Small intestine (tissue), 7 donors: ENCODE measurements at regions not wholly inside any gene's neighbourhood (a gene's known extent, or its start where the extent isn't known, plus 50 kb on each side); places are given as distances from the start of the nearest gene placed in this dataset.

Source experiments
- DNase-seq, 2 donors: peaks; one replicate each; pipeline versions ENCODE4 v3.0.0 to v3.0.0-alpha.2; 2013
- FAIRE-seq: peaks from 2 replicates; lab custom pipeline; 2012; peaks lifted over from hg19 to GRCh38; lab: Jason Lieb, UNC
- H3K27ac ChIP-seq, 3 donors: one replicate each; pipeline ENCODE4 v1.5.1; 2013; ENCODE audit warnings: low read length in 2 of 3, mild to moderate bottlenecking in 2 of 3, control low read depth in 1 of 3, inconsistent platforms in 1 of 3, low read depth in 1 of 3, moderate library complexity in 1 of 3
- H3K27me3 ChIP-seq, 3 donors: one replicate each; pipeline ENCODE4 v1.6.1; 2013; ENCODE audit warnings: low read length in 3 of 3, inconsistent platforms in 1 of 3; ENCODE audit not compliant: control insufficient read depth in 3 of 3, insufficient read depth in 3 of 3
- H3K36me3 ChIP-seq, 3 donors: one replicate each; pipeline ENCODE4 v1.6.1; 2013; ENCODE audit warnings: low read length in 3 of 3, inconsistent platforms in 1 of 3, low read depth in 1 of 3, mild to moderate bottlenecking in 1 of 3, moderate library complexity in 1 of 3; ENCODE audit not compliant: control insufficient read depth in 3 of 3, insufficient read depth in 2 of 3
- H3K4me1 ChIP-seq, 3 donors: one replicate each; pipeline ENCODE4 v1.6.1; 2013; ENCODE audit warnings: low read length in 2 of 3, inconsistent platforms in 1 of 3, low read depth in 1 of 3, mild to moderate bottlenecking in 1 of 3, moderate library complexity in 1 of 3; ENCODE audit not compliant: control insufficient read depth in 3 of 3, insufficient read depth in 2 of 3
- H3K4me3 ChIP-seq, 3 donors: one replicate each; pipeline ENCODE4 v1.5.1; 2013; ENCODE audit warnings: low read length in 3 of 3, control low read depth in 1 of 3, inconsistent platforms in 1 of 3, low read depth in 1 of 3, mild to moderate bottlenecking in 1 of 3, moderate library complexity in 1 of 3
- H3K9me3 ChIP-seq, 2 donors: one replicate each; pipeline ENCODE4 v1.6.1; 2013; ENCODE audit warnings: low read depth in 1 of 2, low read length in 1 of 2; ENCODE audit not compliant: control insufficient read depth in 2 of 2, insufficient read depth in 1 of 2
- WGBS, 3 donors: extraction: QIAGEN DNeasy Blood & Tissue Kit; methylation state at CpG; one replicate each; pipeline ENCODE4 v1.1.7; 2013; 5-methylcytosine and 5-hydroxymethylcytosine counted together
- donor health status: healthy with polysubstance abuse.
- donor health status: control.
- donor health status: control.
- donor health status: Bipolar disorder and iron deficiency.
- donor health status: healthy.

DNA sequence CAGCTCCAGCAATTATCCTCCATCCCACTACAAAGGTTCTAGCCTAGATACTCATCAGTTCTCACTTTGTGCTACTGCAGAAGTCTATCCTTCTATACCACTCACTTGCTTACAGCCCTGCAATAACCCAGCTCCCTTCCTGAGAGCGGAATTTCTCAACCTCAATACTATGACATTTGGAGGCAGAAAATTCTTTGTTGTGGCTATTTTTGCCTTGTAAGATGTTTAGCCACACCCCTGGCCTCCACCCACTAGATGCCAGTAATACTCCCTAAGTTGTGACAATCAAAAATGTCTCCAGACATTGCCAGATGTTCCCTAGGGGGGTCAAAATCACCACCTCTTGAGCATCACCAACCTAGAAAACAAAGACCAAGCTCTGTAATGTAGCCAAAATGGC, 149.5 kb downstream of the QDPR start:
- Histone ChIP-seq H3K4me3 (no peak overlapping the region), H3K9me3 (no peaks in the 10 kb centered on the region), H3K27me3 (peaks cover 0 to 3% (median 0%) of the 10 kb centered on the region in 3 donors), H3K36me3 (no peaks in the 10 kb centered on the region), H3K27ac (no peak overlapping the region), H3K4me1 (no peaks in the 10 kb centered on the region)
- FAIRE-seq (no peak), DNase-seq (no peak)
- 71 to 89% (median 87%) methylated on average over 1 of the region's 1 CpG for WGBS, 3 donors

DNA sequence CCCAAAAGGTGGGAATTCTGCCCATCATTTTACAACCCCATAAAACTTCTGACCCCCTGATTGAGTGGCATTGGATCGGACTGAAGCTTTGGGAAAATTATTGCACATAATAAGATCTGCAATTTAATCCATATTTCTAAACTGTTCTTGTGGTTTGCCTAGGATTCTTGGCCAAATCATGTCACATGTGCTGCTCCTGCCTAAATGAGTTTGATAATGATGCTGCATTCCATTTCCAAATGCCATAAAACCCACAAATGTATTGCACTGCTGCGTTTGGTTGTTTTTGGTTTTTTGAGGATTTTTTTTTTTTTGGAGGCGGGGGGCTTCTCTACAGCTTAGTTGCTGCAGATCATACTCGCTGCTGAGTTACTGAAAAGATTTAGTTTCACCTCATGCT, 153.6 kb downstream of the QDPR start:
- Histone ChIP-seq H3K4me3 (no peak overlapping the region), H3K27ac (no peak overlapping the region), H3K27me3 (peaks cover 0 to 3% (median 0%) of the 10 kb centered on the region in 3 donors), H3K9me3 (peaks cover 0 to 5% of the 10 kb centered on the region in 2 donors), H3K4me1 (no peaks in the 10 kb centered on the region), H3K36me3 (no peaks in the 10 kb centered on the region)
- 77 to 87% (median 87%) methylated on average over 4 of the region's 4 CpGs for WGBS, 3 donors
- FAIRE-seq (no peak), DNase-seq (no peak)

DNA sequence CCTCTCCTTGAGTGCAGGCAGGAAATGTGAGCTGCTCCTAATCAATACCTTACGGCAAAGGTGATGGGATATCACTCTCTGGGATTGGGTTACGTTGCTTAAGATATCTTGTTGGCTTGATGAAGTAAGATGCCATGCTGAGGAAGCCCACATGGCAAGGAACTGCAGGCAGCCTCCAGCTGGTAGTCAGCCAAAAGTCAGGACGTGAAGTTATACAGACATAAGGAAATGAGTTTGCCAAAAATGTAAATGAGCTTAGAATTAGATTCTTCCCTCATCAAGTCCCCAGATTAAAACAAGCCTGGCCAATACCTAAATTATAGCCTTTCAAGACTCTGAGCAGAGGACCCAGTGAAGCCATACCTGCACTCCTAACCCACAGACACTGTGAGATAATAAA, 155.0 kb downstream of the QDPR start:
- DNase-seq = no peak
- peaks cover 0 to 5% of the 10 kb centered on the region in 2 donors for H3K9me3 ChIP-seq
- no peak overlapping the region for H3K4me3 ChIP-seq
- H3K27ac ChIP-seq = no peak overlapping the region
- no peaks in the 10 kb centered on the region for H3K27me3 ChIP-seq
- H3K36me3 ChIP-seq = no peaks in the 10 kb centered on the region
- H3K4me1 ChIP-seq = no peaks in the 10 kb centered on the region
- 41 to 50% (median 45%) methylated on average over 3 of the region's 3 CpGs for WGBS, 3 donors
- FAIRE-seq = no peak

DNA sequence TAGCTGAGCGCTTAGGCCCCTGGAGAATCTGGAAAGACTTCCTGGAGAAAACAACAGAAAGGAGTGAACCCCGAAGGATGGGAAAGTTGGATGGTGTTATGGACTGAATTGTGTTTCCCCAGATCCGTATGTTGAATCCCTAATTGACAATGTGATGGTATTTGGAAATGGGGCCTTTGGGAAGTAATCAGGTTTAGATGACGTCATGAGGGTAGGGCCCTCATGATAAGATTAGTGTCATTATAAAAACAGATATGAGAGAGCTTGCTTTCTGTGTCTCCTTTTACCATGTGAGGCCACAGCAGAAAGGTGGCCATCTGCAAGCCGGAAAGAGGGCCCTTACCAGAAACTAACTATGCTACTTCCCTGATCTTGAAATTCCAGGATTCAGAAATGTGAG, 159.5 kb downstream of the QDPR start:
- Histone ChIP-seq H3K9me3 (peaks cover 0 to 5% of the 10 kb centered on the region in 2 donors), H3K4me1 (no peaks in the 10 kb centered on the region), H3K27me3 (no peaks in the 10 kb centered on the region), H3K27ac (no peak overlapping the region), H3K4me3 (no peak overlapping the region), H3K36me3 (no peaks in the 10 kb centered on the region)
- DNase-seq = no peak
- FAIRE-seq = no peak
- 56 to 80% (median 60%) methylated on average over 5 of the region's 5 CpGs for WGBS, 3 donors

DNA sequence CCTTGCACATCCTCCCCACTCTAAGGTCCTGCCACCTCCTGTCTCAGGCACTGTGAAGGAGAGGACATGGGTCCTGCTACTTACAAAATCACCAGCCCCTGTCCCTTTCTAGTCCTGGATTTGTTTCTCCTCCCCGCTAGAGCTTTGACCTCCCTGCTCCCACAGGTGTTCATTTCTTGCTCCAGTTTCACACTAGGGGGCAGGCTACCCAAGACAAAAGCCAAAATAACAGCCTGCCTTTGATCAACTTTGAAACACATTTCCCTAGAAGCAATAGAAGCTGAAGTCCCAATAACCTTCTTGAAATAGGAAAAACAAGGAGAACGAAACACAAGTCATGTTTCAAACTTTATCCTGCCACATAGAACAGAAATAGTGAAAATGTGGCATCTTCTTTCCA, 164.4 kb downstream of the QDPR start:
- no peaks in the 10 kb centered on the region for H3K4me1 ChIP-seq
- WGBS, 3 donors = 26 to 52% (median 52%) methylated on average over 2 of the region's 2 CpGs
- DNase-seq = peak; percentile 20 to 56
- H3K27ac ChIP-seq = no peak overlapping the region
- no peaks in the 10 kb centered on the region for H3K36me3 ChIP-seq
- no peak overlapping the region for H3K4me3 ChIP-seq
- H3K9me3 ChIP-seq = no peaks in the 10 kb centered on the region
- no peaks in the 10 kb centered on the region for H3K27me3 ChIP-seq
- no peak for FAIRE-seq

DNA sequence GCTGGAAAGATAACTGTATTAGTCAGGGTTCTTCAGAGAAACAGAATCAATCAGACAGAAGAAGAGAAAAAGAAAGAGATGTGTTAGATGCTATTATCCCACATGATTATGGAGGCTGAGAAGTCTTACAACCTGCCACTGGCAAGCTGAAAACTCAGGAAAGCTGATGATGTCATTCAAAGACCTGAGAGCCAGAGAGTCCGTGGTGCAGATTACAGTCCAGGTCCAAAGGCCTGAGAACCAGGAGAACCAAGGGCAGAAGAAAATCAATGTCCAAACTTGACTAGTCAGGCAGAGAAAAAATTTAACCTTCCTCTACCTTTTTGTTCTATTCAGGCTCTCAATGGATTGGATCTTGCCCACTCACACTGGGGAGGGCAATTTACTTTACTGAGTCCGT, 172.5 kb downstream of the QDPR start:
- Histone ChIP-seq H3K36me3 (no peaks in the 10 kb centered on the region), H3K27ac (no peak overlapping the region), H3K9me3 (no peaks in the 10 kb centered on the region), H3K4me3 (no peak overlapping the region), H3K27me3 (no peaks in the 10 kb centered on the region), H3K4me1 (no peaks in the 10 kb centered on the region)
- DNase-seq (no peak), FAIRE-seq (no peak)
- WGBS, 3 donors = 28 to 64% (median 35%) methylated on average over 2 of the region's 2 CpGs

DNA sequence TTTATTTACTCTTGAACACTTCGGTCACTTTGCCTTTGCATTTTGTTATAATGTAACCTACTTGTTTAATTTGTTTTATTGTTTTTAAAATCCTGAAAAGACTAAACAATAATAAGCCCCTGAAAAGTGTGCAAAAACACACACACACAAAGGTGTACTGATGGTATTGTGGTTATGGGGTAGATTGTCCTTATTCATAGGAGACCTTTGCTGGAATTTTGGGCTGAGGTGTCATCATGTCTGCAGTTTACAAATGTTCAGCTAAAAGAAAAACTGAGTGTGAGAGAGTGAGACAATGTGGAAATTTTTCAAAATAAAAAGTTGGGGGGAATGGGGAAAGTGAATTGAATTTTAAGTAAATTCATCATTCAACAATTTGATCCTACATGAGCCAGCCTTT, 174.9 kb downstream of the QDPR start:
- 59 to 72% (median 69%) methylated on average over 1 of the region's 1 CpG for WGBS, 3 donors
- no peak for DNase-seq
- Histone ChIP-seq H3K4me3 (no peak overlapping the region), H3K4me1 (no peaks in the 10 kb centered on the region), H3K9me3 (no peaks in the 10 kb centered on the region), H3K27me3 (no peaks in the 10 kb centered on the region), H3K36me3 (no peaks in the 10 kb centered on the region), H3K27ac (no peak overlapping the region)
- FAIRE-seq = no peak

DNA sequence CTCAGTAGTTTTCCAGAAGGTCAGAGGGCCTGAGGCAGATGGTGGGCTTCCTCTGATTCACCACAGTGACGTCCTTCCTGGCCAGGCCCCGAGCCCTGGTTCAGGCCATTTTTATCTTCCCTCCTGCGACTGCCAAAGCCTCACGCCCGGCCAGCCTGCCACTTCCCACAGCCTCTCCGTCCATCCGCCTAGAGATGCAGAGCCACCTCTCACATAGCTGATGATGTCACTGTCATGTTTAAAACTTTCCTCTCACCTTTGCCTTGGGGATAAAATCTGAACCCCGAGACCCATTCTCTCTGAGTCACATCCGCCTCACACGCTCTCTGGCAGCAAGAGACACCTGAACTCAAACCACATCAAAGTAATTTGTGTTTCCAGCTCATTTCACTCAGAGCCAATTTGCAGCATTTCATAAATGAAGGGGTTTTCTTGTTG, 175.3 kb downstream of the QDPR start:
- H3K4me3 ChIP-seq = no peak overlapping the region
- H3K4me1 ChIP-seq = no peaks in the 10 kb centered on the region
- no peaks in the 10 kb centered on the region for H3K27me3 ChIP-seq
- no peaks in the 10 kb centered on the region for H3K36me3 ChIP-seq
- no peak for FAIRE-seq
- H3K9me3 ChIP-seq = no peaks in the 10 kb centered on the region
- WGBS, 3 donors = 51 to 67% (median 57%) methylated on average over 10 of the region's 10 CpGs
- H3K27ac ChIP-seq = no peak overlapping the region
- peak; percentile 6 to 56 for DNase-seq

DNA sequence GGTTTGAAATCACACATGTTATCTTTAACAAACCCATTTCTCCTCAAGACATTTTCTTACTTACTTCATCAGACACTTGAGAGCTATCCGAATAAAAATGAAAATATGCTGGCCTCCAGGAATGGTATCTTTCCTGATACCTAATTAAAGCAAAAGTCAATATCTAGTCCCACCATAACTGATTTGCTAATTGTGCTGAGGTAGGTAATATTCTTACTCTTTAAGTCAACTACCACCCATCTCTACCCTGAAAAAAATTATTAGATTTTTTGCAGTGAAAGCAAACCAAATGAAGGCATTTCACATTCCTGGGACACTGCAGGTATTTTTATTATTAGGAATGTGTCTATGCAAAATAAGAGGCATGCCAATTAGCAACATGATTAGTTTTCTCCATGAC, 175.8 kb downstream of the QDPR start:
- WGBS, 3 donors = 83 to 91% (median 88%) methylated on average over 1 of the region's 1 CpG

More for the DNA sequence above, 175.8 kb downstream of the QDPR start:
- Histone ChIP-seq H3K36me3 (no peaks in the 10 kb centered on the region), H3K4me3 (no peak overlapping the region), H3K9me3 (no peaks in the 10 kb centered on the region), H3K27ac (no peak overlapping the region), H3K4me1 (no peaks in the 10 kb centered on the region), H3K27me3 (no peaks in the 10 kb centered on the region)
- DNase-seq (no peak), FAIRE-seq (no peak)
